H1 (cell line): ENCODE measurements at regions not wholly inside any gene's neighbourhood (a gene's known extent, or its start where the extent isn't known, plus 50 kb on each side); places are given as distances from the start of the nearest gene placed in this dataset.

Experiments used
- CTCF ChIA-PET: fragments of 300-600 bp; sonication (Branson Sonifier 250); formaldehyde crosslinking; loops from one replicate; lab custom pipeline; 2021; ENCODE audit not compliant: partially characterized antibody; lab: Charles Lee
- POLR2A ChIA-PET: fragments of 300-600 bp; sonication (Branson Sonifier 250); formaldehyde crosslinking; loops from one replicate; lab custom pipeline; 2021; ENCODE audit warnings: inconsistent platforms; ENCODE audit not compliant: partially characterized antibody; lab: Charles Lee
- DNase-seq, 2 experiments: peaks; one replicate each; pipeline versions ENCODE4 v3.0.0 to v3.0.0-alpha.2; 2010 to 2022; ENCODE audit warnings: low spot score in 2 of 2, low read depth in 1 of 2, mixed read lengths in 1 of 2
- FAIRE-seq: peaks from 2 replicates; lab custom pipeline; 2011; peaks lifted over from hg19 to GRCh38; lab: Jason Lieb, UNC
- H2AFZ ChIP-seq: 2 replicates; pipeline ENCODE4 v1.8.1; 2012; ENCODE audit warnings: low read length, inconsistent platforms
- H2AK5ac ChIP-seq: 2 replicates; pipeline ENCODE4 v1.6.1; 2013; ENCODE audit warnings: low read depth, low read length
- H2BK120ac ChIP-seq: replicated peaks from 2 replicates; pipeline ENCODE3; 2013; ENCODE audit warnings: low read depth, low read length, inconsistent platforms
- H2BK12ac ChIP-seq: 2 replicates; pipeline ENCODE4 v1.6.1; 2013; ENCODE audit warnings: low read depth, low read length
- H2BK15ac ChIP-seq: 2 replicates; pipeline ENCODE4 v1.6.1; 2013; ENCODE audit warnings: low read length
- H2BK20ac ChIP-seq: 2 replicates; pipeline ENCODE4 v1.6.1; 2013; ENCODE audit warnings: low read length
- H2BK5ac ChIP-seq: 2 replicates; pipeline ENCODE4 v1.6.1; 2013; ENCODE audit warnings: low read depth, low read length
- H3K14ac ChIP-seq: 2 replicates; pipeline ENCODE4 v1.6.1; 2013; ENCODE audit warnings: inconsistent platforms; ENCODE audit not compliant: insufficient read length
- H3K18ac ChIP-seq: 2 replicates; pipeline ENCODE4 v1.6.1; 2013; ENCODE audit warnings: low read length; ENCODE audit errors: extremely low read depth
- H3K23ac ChIP-seq: 2 replicates; pipeline ENCODE4 v1.6.1; 2013; ENCODE audit warnings: inconsistent platforms; ENCODE audit not compliant: insufficient read length
- H3K23me2 ChIP-seq: 2 replicates; pipeline ENCODE4 v1.6.1; 2013; ENCODE audit warnings: low read depth, low read length
- H3K27ac ChIP-seq: 2 replicates; pipeline ENCODE4 v1.6.1; 2011; ENCODE audit warnings: low read depth, low read length, inconsistent platforms
- H3K27me3 ChIP-seq, 4 experiments: replicated peaks in 1 of 4; 1 replicate in 1 of 4; 2 replicates in 3 of 4; pipeline versions ENCODE4 v1.6.1 to v1.8.1; 2011 to 2013; ENCODE audit warnings: low read length in 3 of 4, mild to moderate bottlenecking in 3 of 4, inconsistent platforms in 2 of 4, mixed read lengths in 2 of 4, moderate library complexity in 1 of 4; ENCODE audit not compliant: control insufficient read depth in 3 of 4, insufficient read depth in 3 of 4; ENCODE audit errors: extremely low read depth in 1 of 4
- H3K36me3 ChIP-seq, 4 experiments: 2 replicates each; pipeline versions ENCODE4 v1.6.1 to v1.8.1; 2011 to 2013; ENCODE audit warnings: mild to moderate bottlenecking in 4 of 4, low read length in 3 of 4, moderate library complexity in 2 of 4, control low read depth in 1 of 4, inconsistent platforms in 1 of 4; ENCODE audit not compliant: insufficient read depth in 4 of 4, control insufficient read depth in 2 of 4
- H3K4ac ChIP-seq: replicated peaks from 2 replicates; pipeline ENCODE3; 2013; ENCODE audit warnings: low read length, low read depth, mixed read lengths, inconsistent platforms; ENCODE audit not compliant: insufficient read length
- H3K4me1 ChIP-seq, 4 experiments: replicated peaks in 1 of 4; 1 replicate in 1 of 4; 2 replicates in 3 of 4; pipeline versions ENCODE4 v1.6.1 to v1.8.1; 2011 to 2013; ENCODE audit warnings: low read length in 3 of 4, inconsistent platforms in 2 of 4, mixed read lengths in 1 of 4; ENCODE audit not compliant: insufficient read depth in 4 of 4, control insufficient read depth in 3 of 4
- H3K4me2 ChIP-seq, 2 experiments: 2 replicates each; pipeline versions ENCODE4 v1.6.1 to v1.8.1; 2011 to 2013; ENCODE audit warnings: low read depth in 2 of 2, low read length in 2 of 2, control low read depth in 1 of 2, inconsistent platforms in 1 of 2, mild to moderate bottlenecking in 1 of 2; ENCODE audit not compliant: insufficient read depth in 1 of 2
- H3K4me3 ChIP-seq, 4 experiments: fragments of 200-600, 300-600 bp in 1 of 4; sonication (generic), shearing (Covaris generic), sonication (Bioruptor Twin) in 1 of 4; 2 replicates each; pipeline versions ENCODE4 v1.5.1 to v1.8.1; 2011 to 2016; ENCODE audit warnings: low read length in 4 of 4, low read depth in 3 of 4, control low read depth in 2 of 4, inconsistent platforms in 2 of 4, mild to moderate bottlenecking in 2 of 4, mixed read lengths in 1 of 4, moderate library complexity in 1 of 4; ENCODE audit not compliant: insufficient read depth in 2 of 4; ENCODE audit errors: extremely low read depth in 1 of 4
- H3K56ac ChIP-seq: replicated peaks from 2 replicates; pipeline ENCODE3; 2013; ENCODE audit warnings: low read depth, mild to moderate bottlenecking, mixed read lengths, low read length, inconsistent platforms; ENCODE audit not compliant: insufficient read length
- H3K79me1 ChIP-seq: 2 replicates; pipeline ENCODE4 v1.6.1; 2013; ENCODE audit warnings: low read depth, low read length, control low read depth
- H3K79me2 ChIP-seq, 2 experiments: 2 replicates each; pipeline versions ENCODE4 v1.6.1 to v1.8.1; 2012 to 2013; ENCODE audit warnings: low read length in 2 of 2, mild to moderate bottlenecking in 2 of 2, inconsistent platforms in 1 of 2; ENCODE audit not compliant: insufficient read depth in 2 of 2, control insufficient read depth in 1 of 2
- H3K9ac ChIP-seq, 4 experiments: replicated peaks in 1 of 4; 1 replicate in 1 of 4; 2 replicates in 3 of 4; pipeline versions ENCODE4 v1.6.1 to v1.8.1; 2011 to 2013; ENCODE audit warnings: low read depth in 3 of 4, low read length in 3 of 4, control low read depth in 2 of 4, mild to moderate bottlenecking in 2 of 4, moderate library complexity in 2 of 4, inconsistent platforms in 1 of 4; ENCODE audit errors: extremely low read depth in 1 of 4
- H3K9me3 ChIP-seq, 2 experiments: 2 replicates each; pipeline versions ENCODE4 v1.6.1 to v1.8.1; 2012 to 2013; ENCODE audit warnings: mild to moderate bottlenecking in 2 of 2, moderate library complexity in 2 of 2, control low read depth in 1 of 2, inconsistent platforms in 1 of 2, low read depth in 1 of 2, low read length in 1 of 2, mixed read lengths in 1 of 2; ENCODE audit not compliant: insufficient read depth in 2 of 2
- H4K20me1 ChIP-seq, 2 experiments: replicated peaks in 1 of 2; 2 replicates each; pipeline versions ENCODE3 to v1.8.1; 2011 to 2013; ENCODE audit warnings: inconsistent platforms in 2 of 2, low read length in 2 of 2, mild to moderate bottlenecking in 1 of 2; ENCODE audit not compliant: insufficient read depth in 2 of 2, control insufficient read depth in 1 of 2
- H4K5ac ChIP-seq: 2 replicates; pipeline ENCODE4 v1.6.1; 2013; ENCODE audit warnings: low read length, low read depth, mixed read lengths, inconsistent platforms; ENCODE audit not compliant: insufficient read length
- H4K8ac ChIP-seq: 2 replicates; pipeline ENCODE4 v1.8.0; 2013; ENCODE audit warnings: mild to moderate bottlenecking, moderate library complexity, low read length, inconsistent platforms; ENCODE audit not compliant: insufficient read depth; ENCODE audit errors: extremely low read depth
- H4K91ac ChIP-seq: replicated peaks from 2 replicates; pipeline ENCODE3; 2013; ENCODE audit warnings: low read length, mixed read lengths, inconsistent platforms; ENCODE audit not compliant: insufficient read length
- CEBPB ChIP-seq: IDR thresholded peaks from 2 replicates; pipeline ENCODE4 v1.6.1; 2012; ENCODE audit warnings: low read depth, low read length
- CTCF ChIP-seq, 3 experiments: IDR thresholded peaks; 1 replicate in 2 of 3; 2 replicates in 1 of 3; pipeline versions ENCODE4 v1.5.1 to v1.6.1; 2011; ENCODE audit warnings: low read length in 3 of 3, mild to moderate bottlenecking in 3 of 3, inconsistent platforms in 2 of 3, low read depth in 1 of 3, moderate library complexity in 1 of 3; ENCODE audit not compliant: insufficient read depth in 1 of 3; ENCODE audit errors: control extremely low read depth in 1 of 3
- GTF2F1 ChIP-seq: IDR thresholded peaks from 2 replicates; pipeline ENCODE4 v1.6.1; 2012; ENCODE audit warnings: low read depth, low read length, improper control_type of control experiment, borderline replicate concordance
- KDM1A ChIP-seq: fragments of 200-600, 300-600 bp; sonication (generic); IDR thresholded peaks from 2 replicates; pipeline ENCODE4 v1.7.1; 2016; ENCODE audit warnings: mild to moderate bottlenecking, low read length, borderline replicate concordance
- POU5F1 ChIP-seq: IDR thresholded peaks from 2 replicates; pipeline ENCODE4 v1.6.1; 2011; ENCODE audit warnings: low read depth, mild to moderate bottlenecking, low read length, moderate library complexity
- RBBP5 ChIP-seq: IDR thresholded peaks from 2 replicates; pipeline ENCODE4 v1.7.1; 2012; ENCODE audit warnings: low read depth, mild to moderate bottlenecking, inconsistent platforms, low read length, moderate library complexity, borderline replicate concordance
- SIX5 ChIP-seq: IDR thresholded peaks from 2 replicates; pipeline ENCODE4 v1.6.1; 2011; ENCODE audit warnings: mild to moderate bottlenecking, low read depth, low read length
- SP2 ChIP-seq: IDR thresholded peaks from 2 replicates; pipeline ENCODE4 v1.6.1; 2012; ENCODE audit warnings: mild to moderate bottlenecking, low read length, inconsistent platforms
- SRF ChIP-seq: IDR thresholded peaks from 2 replicates; pipeline ENCODE4 v1.6.1; 2011; ENCODE audit warnings: mild to moderate bottlenecking, low read depth, low read length, moderate library complexity
- SUZ12 ChIP-seq: fragments of 200-600 bp; sonication (generic); IDR thresholded peaks from 2 replicates; pipeline ENCODE4 v1.6.1; 2012; ENCODE audit warnings: mild to moderate bottlenecking, inconsistent platforms, low read length, moderate library complexity, mixed read lengths
- TBP ChIP-seq: IDR thresholded peaks from 2 replicates; pipeline ENCODE4 v1.6.1; 2011; ENCODE audit warnings: low read depth, low read length, improper control_type of control experiment
- WGBS, 2 experiments: shearing (Covaris generic) in 1 of 2; methylation state at CpG; one replicate each; pipeline versions ENCODE4 v1.1.6 to v1.1.7; 2013 to 2015; ENCODE audit warnings: low lambda C conversion rate in 2 of 2, mixed read lengths in 2 of 2, inconsistent platforms in 1 of 2, low coverage in 1 of 2, missing lambda C conversion rate in 1 of 2; ENCODE audit not compliant: insufficient replicate concordance in 2 of 2, insufficient coverage in 1 of 2, insufficient read length in 1 of 2; ENCODE audit errors: extremely low coverage in 1 of 2, missing lambda C conversion rate in 1 of 2; 5-methylcytosine and 5-hydroxymethylcytosine counted together

GRCh38 chr10:78935697-78936407, 132.9 kb upstream of the ZMIZ1 start:
- no peak overlapping the region for H3K4me3 ChIP-seq
- H2BK5ac ChIP-seq: no peak overlapping the region
- H4K5ac ChIP-seq: no peak overlapping the region
- DNase-seq: no peak
- no peak overlapping the region for H3K4ac ChIP-seq
- no peak overlapping the region for H2BK15ac ChIP-seq
- H3K9ac ChIP-seq: no peak overlapping the region
- H2BK20ac ChIP-seq: 0 out of 2 replicates have a peak overlapping the region, but pooled peaks have one; percentile 25
- WGBS, 2 experiments: 88% methylated on average over 5 of the region's 12 CpGs; no CpG with 5 or more reads in 1 of the 2 experiments
- H3K27ac ChIP-seq: no peak overlapping the region
- H3K23ac ChIP-seq: no peak overlapping the region
- H3K56ac ChIP-seq: no peak overlapping the region
- peaks cover under 1% of the 10 kb centered on the region; the same call in 1 of the 2 replicates for H3K23me2 ChIP-seq
- H3K36me3 ChIP-seq: no peaks in the 10 kb centered on the region
- ChIA-PET POLR2A (interaction anchor here (0.5 to 0.7 kb wide), 2 partner anchors 13 to 93 kb away, joined by 3 read pairs; no protein-coding TSS in a partner anchor), CTCF (interaction anchor here (0.7 to 2.4 kb wide), 6 partner anchors 8 to 723 kb away, joined by 3 to 8 read pairs (median 4); no protein-coding TSS in a partner anchor)
- H4K8ac ChIP-seq: no peak overlapping the region
- TF ChIP-seq GTF2F1 (no peak), CEBPB (no peak), SRF (no peak), TBP (no peak), RBBP5 (no peak), SUZ12 (no peak), CTCF (IDR thresholded peaks at IDR 0.05; ENCODE audit: control extremely low read depth in 1 of 3, insufficient read depth in 1 of 3, low read depth in 1 of 3, low read length in 3 of 3) (no peak), SP2 (no peak), SIX5 (no peak), POU5F1 (no peak), KDM1A (no peak)
- no peaks in the 10 kb centered on the region for H3K9me3 ChIP-seq
- no peak overlapping the region for H4K91ac ChIP-seq
- H3K27me3 ChIP-seq: peaks cover 0 to 3% (median 0%) of the 10 kb centered on the region in 4 experiments; a peak in 4 of 7 replicates
- no peak overlapping the region; the same call in 1 of the 2 replicates for H2AK5ac ChIP-seq
- no peak overlapping the region for H3K4me2 ChIP-seq
- H3K18ac ChIP-seq: no peak overlapping the region
- H3K14ac ChIP-seq: no peak overlapping the region
- H2BK120ac ChIP-seq: no peak overlapping the region
- H2BK12ac ChIP-seq: peak overlapping the region; percentile 28; the same call in 1 of the 2 replicates
- H3K79me1 ChIP-seq: no peaks in the 10 kb centered on the region
- H3K4me1 ChIP-seq: peaks cover 2 to 15% (median 7%) of the 10 kb centered on the region in 4 experiments; a peak in 5 of 7 replicates
- no peak for FAIRE-seq
- no peaks in the 10 kb centered on the region for H3K79me2 ChIP-seq
- no peak overlapping the region for H2AFZ ChIP-seq
- H4K20me1 ChIP-seq: no peaks in the 10 kb centered on the region
